Fibroblast of mammary gland (primary cell): ENCODE measurements at regions not wholly inside any gene's neighbourhood (a gene's known extent, or its start where the extent isn't known, plus 50 kb on each side); places are given as distances from the start of the nearest gene placed in this dataset.
A peak's percentile ranks its signal among the peaks of the same experiment; 100 is the strongest.

ENCODE experiments used
- DNase-seq: peaks from one replicate; pipeline ENCODE4 v3.0.0-alpha.2; 2010; ENCODE audit warnings: low read depth
- H3K4me3 ChIP-seq: 2 replicates; pipeline ENCODE4 v1.5.1; 2011; ENCODE audit warnings: low read depth, mild to moderate bottlenecking, low read length, moderate library complexity; ENCODE audit not compliant: control insufficient read depth
- TF ChIP-seq, protein P1 (sequence below): conservative IDR thresholded peaks from 2 replicates; pipeline ENCODE4 v1.5.1; 2011; ENCODE audit warnings: low read depth, low read length, inconsistent platforms; ENCODE audit not compliant: control insufficient read depth, insufficient read depth

- no peak overlapping the region for H3K4me3 ChIP-seq
- TF ChIP-seq, protein P1, sequence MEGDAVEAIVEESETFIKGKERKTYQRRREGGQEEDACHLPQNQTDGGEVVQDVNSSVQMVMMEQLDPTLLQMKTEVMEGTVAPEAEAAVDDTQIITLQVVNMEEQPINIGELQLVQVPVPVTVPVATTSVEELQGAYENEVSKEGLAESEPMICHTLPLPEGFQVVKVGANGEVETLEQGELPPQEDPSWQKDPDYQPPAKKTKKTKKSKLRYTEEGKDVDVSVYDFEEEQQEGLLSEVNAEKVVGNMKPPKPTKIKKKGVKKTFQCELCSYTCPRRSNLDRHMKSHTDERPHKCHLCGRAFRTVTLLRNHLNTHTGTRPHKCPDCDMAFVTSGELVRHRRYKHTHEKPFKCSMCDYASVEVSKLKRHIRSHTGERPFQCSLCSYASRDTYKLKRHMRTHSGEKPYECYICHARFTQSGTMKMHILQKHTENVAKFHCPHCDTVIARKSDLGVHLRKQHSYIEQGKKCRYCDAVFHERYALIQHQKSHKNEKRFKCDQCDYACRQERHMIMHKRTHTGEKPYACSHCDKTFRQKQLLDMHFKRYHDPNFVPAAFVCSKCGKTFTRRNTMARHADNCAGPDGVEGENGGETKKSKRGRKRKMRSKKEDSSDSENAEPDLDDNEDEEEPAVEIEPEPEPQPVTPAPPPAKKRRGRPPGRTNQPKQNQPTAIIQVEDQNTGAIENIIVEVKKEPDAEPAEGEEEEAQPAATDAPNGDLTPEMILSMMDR: no peak
- no peak for DNase-seq
Observed at GRCh38 chr9:73022353-73022752, 69.5 kb upstream of the ALDH1A1 start.

- no peak for DNase-seq
Observed at GRCh38 chr9:73020877-73021276, 68.0 kb upstream of the ALDH1A1 start.

GRCh38 chr9:73014011-73014410 is 61.2 kb upstream of the ALDH1A1 start:
- H3K4me3 ChIP-seq: no peak overlapping the region
- TF ChIP-seq, protein P1: no peak
- no peak for DNase-seq

More at GRCh38 chr9:73020877-73021276, 68.0 kb upstream of the ALDH1A1 start:
- TF ChIP-seq, protein P1: no peak
- no peak overlapping the region for H3K4me3 ChIP-seq

GRCh38 chr9:73011956-73012355 is 59.1 kb upstream of the ALDH1A1 start:
- no peak for DNase-seq
- no peak overlapping the region for H3K4me3 ChIP-seq
- TF ChIP-seq, protein P1: no peak

GRCh38 chr9:73011181-73011750 is 58.4 kb upstream of the ALDH1A1 start:
- H3K4me3 ChIP-seq: no peak overlapping the region
- DNase-seq: peak; percentile 86
- TF ChIP-seq, protein P1: no peak

- H3K4me3 ChIP-seq: no peak overlapping the region
- DNase-seq: no peak
- TF ChIP-seq, protein P1: no peak
Observed at GRCh38 chr9:73009649-73010288, 56.9 kb upstream of the ALDH1A1 start.
